ENCODE measurements at regions not wholly inside any gene's neighbourhood (a gene's known extent, or its start where the extent isn't known, plus 50 kb on each side); places are given as distances from the start of the nearest gene placed in this dataset.

DNA sequence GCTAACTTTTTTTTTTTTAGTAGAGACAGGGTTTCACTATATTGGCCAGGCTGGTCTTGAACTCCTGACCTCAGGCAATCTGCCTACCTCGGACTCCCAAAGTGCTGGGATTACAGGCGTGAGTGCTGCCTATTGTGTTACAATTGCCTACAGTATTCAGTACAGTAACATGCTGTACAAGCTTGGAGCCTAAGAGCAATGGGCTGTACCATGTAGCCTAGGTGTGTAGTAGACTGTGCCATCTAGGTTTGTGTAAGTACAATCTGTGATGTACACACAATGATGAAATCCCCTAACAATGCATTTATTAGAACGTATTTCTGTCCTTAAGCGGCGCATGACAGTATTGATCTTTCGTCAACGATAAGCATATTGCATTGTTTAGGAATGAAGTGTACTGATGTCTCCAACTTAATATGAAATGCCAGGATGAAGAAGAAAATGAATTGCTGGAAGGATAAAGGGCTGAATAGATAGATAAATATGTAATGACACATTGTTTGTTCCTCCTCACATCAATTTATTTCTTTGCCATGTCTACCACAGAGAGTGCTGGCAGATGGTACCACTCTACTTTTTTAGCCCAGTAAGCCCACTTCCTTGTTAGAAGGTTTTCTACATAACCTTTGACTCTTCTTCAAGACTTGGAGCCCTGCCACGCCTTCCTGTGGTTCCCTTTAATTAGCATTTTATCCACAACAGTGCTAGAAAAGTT, 467.5 kb downstream of the VRK1 start:
- no peak overlapping the region for H3K4me3 ChIP-seq (ENCODE audit: low read length in 2 of 2)
- H4K8ac ChIP-seq (ENCODE audit: low read depth, low read length), result no peak overlapping the region
- H2AFZ ChIP-seq (ENCODE audit: low read length), result no peak overlapping the region
- no peak overlapping the region for H3K9ac ChIP-seq (ENCODE audit: low read depth, low read length, poor library complexity)
- H3K23ac ChIP-seq (ENCODE audit: low read depth, low read length, poor library complexity), result no peak overlapping the region
- H3K9me3 ChIP-seq (replicated peaks in 1 of 2; ENCODE audit: control insufficient read depth in 2 of 2, insufficient read depth in 1 of 2, low read depth in 1 of 2, low read length in 2 of 2), result no peaks in the 10 kb centered on the region
- peaks cover 0 to 25% of the 10 kb centered on the region in 2 donors for H3K4me1 ChIP-seq (ENCODE audit: control insufficient read depth in 2 of 2, insufficient read depth in 1 of 2, low read depth in 1 of 2, low read length in 2 of 2)
- H2AK5ac ChIP-seq (ENCODE audit: low read depth, low read length), result no peak overlapping the region
- no peaks in the 10 kb centered on the region for H3K79me1 ChIP-seq (ENCODE audit: low read depth, low read length)
- WGBS, 2 donors (ENCODE audit: extremely low coverage in 2 of 2, insufficient read length in 2 of 2, insufficient replicate concordance in 1 of 2), result no CpG with 5 or more reads among the region's 8 CpGs
- H3K14ac ChIP-seq (ENCODE audit: low read length), result no peak overlapping the region
- H3K27ac ChIP-seq (replicated peaks; ENCODE audit: low read length), result no peak overlapping the region
- H4K91ac ChIP-seq (ENCODE audit: low read depth, low read length, poor library complexity), result no peak overlapping the region
- no peak overlapping the region for H2BK120ac ChIP-seq (ENCODE audit: low read depth, low read length)
- H2BK5ac ChIP-seq (ENCODE audit: low read length), result no peak overlapping the region
- no peak overlapping the region for H3K18ac ChIP-seq (ENCODE audit: low read length)
- no peak overlapping the region for H2BK15ac ChIP-seq (ENCODE audit: low read length)
- no peak overlapping the region for H3K4me2 ChIP-seq (ENCODE audit: insufficient read depth, low read length, poor library complexity, severe bottlenecking)
- no peak overlapping the region for H2BK12ac ChIP-seq (ENCODE audit: low read length)
- no peak for DNase-seq (ENCODE audit: low spot score)
- no peak overlapping the region for H3K4ac ChIP-seq (ENCODE audit: low read length)
- peaks cover 0 to 1% of the 10 kb centered on the region in 2 donors for H3K36me3 ChIP-seq (replicated peaks in 1 of 2; ENCODE audit: control insufficient read depth in 2 of 2, insufficient read depth in 2 of 2, low read length in 2 of 2)
- no peaks in the 10 kb centered on the region for H3K27me3 ChIP-seq (ENCODE audit: control insufficient read depth in 3 of 3, insufficient read depth in 3 of 3, low read depth in 1 of 3, low read length in 3 of 3)

- WGBS, 2 donors (ENCODE audit: extremely low coverage in 2 of 2, insufficient read length in 2 of 2, insufficient replicate concordance in 1 of 2), result no CpG with 5 or more reads among the region's 2 CpGs
Measured at GRCh38 chr14:97266653-97267052, 469.5 kb downstream of the VRK1 start.

GRCh38 chr14:97267509-97267908, 470.3 kb downstream of the VRK1 start:
- Histone ChIP-seq H3K9me3 (replicated peaks in 1 of 2; ENCODE audit: control insufficient read depth in 2 of 2, insufficient read depth in 1 of 2, low read depth in 1 of 2, low read length in 2 of 2) (no peaks in the 10 kb centered on the region), H3K79me1 (ENCODE audit: low read depth, low read length) (no peaks in the 10 kb centered on the region), H2BK5ac (ENCODE audit: low read length) (no peak overlapping the region), H3K36me3 (replicated peaks in 1 of 2; ENCODE audit: control insufficient read depth in 2 of 2, insufficient read depth in 2 of 2, low read length in 2 of 2) (peaks cover 0 to 1% of the 10 kb centered on the region in 2 donors), H3K4me2 (ENCODE audit: insufficient read depth, low read length, poor library complexity, severe bottlenecking) (no peak overlapping the region), H4K91ac (ENCODE audit: low read depth, low read length, poor library complexity) (no peak overlapping the region), H2BK15ac (ENCODE audit: low read length) (no peak overlapping the region), H2AFZ (ENCODE audit: low read length) (no peak overlapping the region), H3K23ac (ENCODE audit: low read depth, low read length, poor library complexity) (no peak overlapping the region), H3K18ac (ENCODE audit: low read length) (no peak overlapping the region), H4K8ac (ENCODE audit: low read depth, low read length) (no peak overlapping the region), H2BK12ac (ENCODE audit: low read length) (no peak overlapping the region), H3K4me1 (ENCODE audit: control insufficient read depth in 2 of 2, insufficient read depth in 1 of 2, low read depth in 1 of 2, low read length in 2 of 2) (peaks cover 0 to 43% of the 10 kb centered on the region in 2 donors), H3K4ac (ENCODE audit: low read length) (no peak overlapping the region), H3K27ac (replicated peaks; ENCODE audit: low read length) (no peak overlapping the region), H3K4me3 (ENCODE audit: low read length in 2 of 2) (no peak overlapping the region), H2AK5ac (ENCODE audit: low read depth, low read length) (no peak overlapping the region), H3K14ac (ENCODE audit: low read length) (no peak overlapping the region), H3K27me3 (ENCODE audit: control insufficient read depth in 3 of 3, insufficient read depth in 3 of 3, low read depth in 1 of 3, low read length in 3 of 3) (no peaks in the 10 kb centered on the region), H3K9ac (ENCODE audit: low read depth, low read length, poor library complexity) (no peak overlapping the region), H2BK120ac (ENCODE audit: low read depth, low read length) (no peak overlapping the region)
- no peak for DNase-seq (ENCODE audit: low spot score)

More at GRCh38 chr14:97266653-97267052, 469.5 kb downstream of the VRK1 start:
- no peak overlapping the region for H3K4ac ChIP-seq (ENCODE audit: low read length)
- no peak overlapping the region for H3K23ac ChIP-seq (ENCODE audit: low read depth, low read length, poor library complexity)
- H2AFZ ChIP-seq (ENCODE audit: low read length), result no peak overlapping the region
- H3K4me3 ChIP-seq (ENCODE audit: low read length in 2 of 2), result no peak overlapping the region
- no peaks in the 10 kb centered on the region for H3K79me1 ChIP-seq (ENCODE audit: low read depth, low read length)
- no peak overlapping the region for H3K14ac ChIP-seq (ENCODE audit: low read length)
- DNase-seq (ENCODE audit: low spot score), result no peak
- H3K9ac ChIP-seq (ENCODE audit: low read depth, low read length, poor library complexity), result no peak overlapping the region
- H3K27ac ChIP-seq (replicated peaks; ENCODE audit: low read length), result no peak overlapping the region
- no peak overlapping the region for H2BK5ac ChIP-seq (ENCODE audit: low read length)
- no peak overlapping the region for H2BK12ac ChIP-seq (ENCODE audit: low read length)
- no peaks in the 10 kb centered on the region for H3K27me3 ChIP-seq (ENCODE audit: control insufficient read depth in 3 of 3, insufficient read depth in 3 of 3, low read depth in 1 of 3, low read length in 3 of 3)
- H3K36me3 ChIP-seq (replicated peaks in 1 of 2; ENCODE audit: control insufficient read depth in 2 of 2, insufficient read depth in 2 of 2, low read length in 2 of 2), result peaks cover 0 to 1% of the 10 kb centered on the region in 2 donors
- H4K8ac ChIP-seq (ENCODE audit: low read depth, low read length), result no peak overlapping the region
- no peak overlapping the region for H2BK15ac ChIP-seq (ENCODE audit: low read length)
- H3K18ac ChIP-seq (ENCODE audit: low read length), result no peak overlapping the region
- H4K91ac ChIP-seq (ENCODE audit: low read depth, low read length, poor library complexity), result no peak overlapping the region
- H2BK120ac ChIP-seq (ENCODE audit: low read depth, low read length), result no peak overlapping the region
- peaks cover 0 to 39% of the 10 kb centered on the region in 2 donors for H3K4me1 ChIP-seq (ENCODE audit: control insufficient read depth in 2 of 2, insufficient read depth in 1 of 2, low read depth in 1 of 2, low read length in 2 of 2)
- no peak overlapping the region for H2AK5ac ChIP-seq (ENCODE audit: low read depth, low read length)
- H3K9me3 ChIP-seq (replicated peaks in 1 of 2; ENCODE audit: control insufficient read depth in 2 of 2, insufficient read depth in 1 of 2, low read depth in 1 of 2, low read length in 2 of 2), result no peaks in the 10 kb centered on the region
- no peak overlapping the region for H3K4me2 ChIP-seq (ENCODE audit: insufficient read depth, low read length, poor library complexity, severe bottlenecking)

- whole genome bisulfite sequencing, 2 donors (ENCODE audit: extremely low coverage in 2 of 2, insufficient read length in 2 of 2, insufficient replicate concordance in 1 of 2), result no CpG with 5 or more reads among the region's 2 CpGs
- DNase-seq (ENCODE audit: low spot score), result no peak
- Histone ChIP-seq H3K79me1 (ENCODE audit: low read depth, low read length) (no peaks in the 10 kb centered on the region), H3K27ac (replicated peaks; ENCODE audit: low read length) (no peak overlapping the region), H2BK15ac (ENCODE audit: low read length) (no peak overlapping the region), H3K4ac (ENCODE audit: low read length) (no peak overlapping the region), H2BK120ac (ENCODE audit: low read depth, low read length) (no peak overlapping the region), H3K18ac (ENCODE audit: low read length) (no peak overlapping the region), H4K8ac (ENCODE audit: low read depth, low read length) (no peak overlapping the region), H2AFZ (ENCODE audit: low read length) (no peak overlapping the region), H3K9me3 (replicated peaks in 1 of 2; ENCODE audit: control insufficient read depth in 2 of 2, insufficient read depth in 1 of 2, low read depth in 1 of 2, low read length in 2 of 2) (no peaks in the 10 kb centered on the region), H3K9ac (ENCODE audit: low read depth, low read length, poor library complexity) (no peak overlapping the region), H3K4me3 (ENCODE audit: low read length in 2 of 2) (no peak overlapping the region), H3K4me1 (ENCODE audit: control insufficient read depth in 2 of 2, insufficient read depth in 1 of 2, low read depth in 1 of 2, low read length in 2 of 2) (peaks cover 0 to 41% of the 10 kb centered on the region in 2 donors), H2AK5ac (ENCODE audit: low read depth, low read length) (no peak overlapping the region), H2BK12ac (ENCODE audit: low read length) (no peak overlapping the region), H3K27me3 (ENCODE audit: control insufficient read depth in 3 of 3, insufficient read depth in 3 of 3, low read depth in 1 of 3, low read length in 3 of 3) (no peaks in the 10 kb centered on the region), H3K14ac (ENCODE audit: low read length) (no peak overlapping the region), H3K23ac (ENCODE audit: low read depth, low read length, poor library complexity) (no peak overlapping the region), H3K36me3 (replicated peaks in 1 of 2; ENCODE audit: control insufficient read depth in 2 of 2, insufficient read depth in 2 of 2, low read length in 2 of 2) (peaks cover 0 to 1% of the 10 kb centered on the region in 2 donors), H3K4me2 (ENCODE audit: insufficient read depth, low read length, poor library complexity, severe bottlenecking) (no peak overlapping the region), H2BK5ac (ENCODE audit: low read length) (no peak overlapping the region), H4K91ac (ENCODE audit: low read depth, low read length, poor library complexity) (no peak overlapping the region)
Measured at GRCh38 chr14:97268097-97268496, 470.9 kb downstream of the VRK1 start.
